Amniotic epithelial cell (primary cell): ENCODE measurements at regions not wholly inside any gene's neighbourhood (a gene's known extent, or its start where the extent isn't known, plus 50 kb on each side); places are given as distances from the start of the nearest gene placed in this dataset.
"Not testable (repeated sequence)": the region's sequence is repeated elsewhere in the genome, so short reads cannot be mapped to it uniquely, and the experiment has no call there.

Source experiments
- DNase-seq: peaks from one replicate; pipeline ENCODE4 v3.0.0-alpha.2; 2010; ENCODE audit warnings: low read depth

DNA sequence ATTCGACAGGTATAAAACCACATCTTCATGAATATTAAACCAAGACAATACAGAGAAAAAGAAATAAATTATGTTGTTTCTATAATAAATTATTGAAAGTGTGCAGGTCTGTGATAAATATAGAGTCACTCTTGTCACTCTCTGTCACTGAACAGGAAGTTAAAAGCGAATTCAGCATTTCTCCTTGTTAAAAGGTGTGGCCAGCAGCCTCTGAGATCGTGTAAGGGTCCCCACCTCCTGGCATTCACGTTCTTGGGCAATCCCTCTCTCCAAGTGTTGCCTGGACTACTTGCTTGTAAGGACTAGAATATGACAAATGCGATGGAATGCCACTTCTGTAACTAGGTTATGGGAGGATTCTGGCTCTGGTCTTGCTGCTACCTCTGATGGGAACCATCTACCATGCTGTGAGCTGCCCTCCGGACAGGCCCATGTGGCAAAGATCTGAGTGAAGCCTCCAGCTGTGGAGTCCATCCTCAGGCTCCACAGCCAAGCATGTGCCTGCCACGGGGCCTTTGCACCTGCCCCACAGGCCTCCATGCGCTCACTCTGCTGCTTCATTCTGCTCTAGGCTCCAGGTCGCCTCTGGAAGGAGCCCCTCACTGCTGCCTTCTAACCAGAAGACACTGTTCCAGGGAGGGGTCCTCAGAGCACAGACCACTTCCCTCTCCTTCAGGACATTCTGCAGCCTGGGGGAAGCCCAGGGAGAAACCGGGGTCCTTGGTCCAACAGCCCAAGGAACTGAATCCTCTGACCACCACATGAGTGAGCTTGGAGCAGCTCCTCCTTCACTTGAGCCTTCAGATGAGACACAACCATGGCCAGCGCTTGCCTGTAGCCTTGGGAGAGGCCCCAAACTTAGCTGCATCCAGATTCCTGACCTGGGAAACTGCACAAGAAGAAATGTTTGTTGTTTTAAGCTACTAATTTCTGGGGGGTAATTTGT, 202.9 kb upstream of the HDAC4 start:
- DNase-seq, result no peak

DNA sequence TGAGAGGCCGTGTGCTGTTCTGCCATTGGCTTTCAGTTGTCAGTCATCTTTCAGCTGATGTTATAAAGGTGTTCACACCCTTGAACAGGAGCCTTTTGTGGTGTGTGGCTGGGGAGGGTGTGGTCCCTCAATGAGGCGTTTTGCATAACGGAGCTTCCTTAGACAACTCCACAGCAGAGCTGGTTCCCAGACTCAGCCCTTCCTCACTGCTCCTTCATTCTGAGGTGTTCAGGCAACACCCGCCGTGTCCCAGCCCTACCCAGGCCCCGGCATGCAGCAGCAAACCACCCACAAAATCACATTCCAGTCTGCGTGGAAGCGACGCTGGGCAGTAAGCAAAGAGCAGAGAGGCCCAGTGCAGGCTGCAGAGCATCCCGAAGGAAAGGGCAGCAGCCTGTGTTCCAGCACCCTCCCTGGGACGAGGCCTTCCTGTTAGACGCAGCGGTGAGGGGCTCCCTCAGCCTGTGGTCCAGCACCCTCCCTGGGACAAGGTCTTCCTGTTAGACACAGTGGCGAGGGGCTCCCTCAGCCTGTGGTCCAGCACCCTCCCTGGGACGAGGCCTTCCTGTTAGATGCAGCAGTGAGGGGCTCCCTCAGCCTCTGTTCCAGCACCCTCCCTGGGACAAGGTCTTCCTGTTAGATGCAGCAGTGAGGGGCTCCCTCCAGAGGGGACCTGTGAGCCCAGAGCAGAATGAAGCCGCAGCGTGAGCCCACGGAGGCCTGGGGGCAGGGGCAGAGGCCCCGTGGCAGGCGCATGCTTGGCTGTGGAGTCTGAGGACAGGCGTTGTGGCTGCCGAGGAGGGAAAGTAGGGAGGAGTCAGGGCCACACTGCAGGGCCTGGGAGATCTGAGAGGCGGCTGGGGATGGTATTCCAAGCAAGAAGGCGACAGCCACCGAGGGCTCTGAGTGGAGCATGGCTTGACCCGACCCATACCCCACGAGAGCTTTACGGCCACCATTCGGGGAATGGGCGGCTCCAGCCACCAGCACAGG, 201.8 kb upstream of the HDAC4 start:
- DNase-seq, result no peak

DNA sequence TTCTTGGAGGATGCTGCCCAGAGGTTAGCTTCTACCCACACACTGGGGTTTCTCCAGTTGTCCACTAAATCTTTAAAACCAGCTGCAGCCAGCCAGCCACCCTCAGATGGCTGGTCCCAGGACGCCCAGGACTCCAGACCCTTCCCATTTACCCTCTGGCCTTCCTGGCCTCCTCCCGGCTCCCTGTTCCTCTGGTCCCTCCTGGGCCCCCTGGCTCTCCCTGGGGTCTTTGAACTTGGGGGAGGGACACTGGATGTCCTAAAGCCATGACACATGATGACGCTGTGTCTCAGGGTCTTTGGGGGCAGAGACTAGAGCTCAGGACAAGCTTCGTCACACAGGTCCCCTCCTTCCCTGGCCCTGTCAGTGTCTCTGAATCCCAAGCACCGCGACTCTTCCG, 201.1 kb upstream of the HDAC4 start:
- DNase-seq, result no peak

- DNase-seq, result no peak
Measured at GRCh38 chr2:239601201-239601851, 200.5 kb upstream of the HDAC4 start.

- no peak for DNase-seq
Measured at GRCh38 chr2:239600650-239601049, 199.8 kb upstream of the HDAC4 start.

DNA sequence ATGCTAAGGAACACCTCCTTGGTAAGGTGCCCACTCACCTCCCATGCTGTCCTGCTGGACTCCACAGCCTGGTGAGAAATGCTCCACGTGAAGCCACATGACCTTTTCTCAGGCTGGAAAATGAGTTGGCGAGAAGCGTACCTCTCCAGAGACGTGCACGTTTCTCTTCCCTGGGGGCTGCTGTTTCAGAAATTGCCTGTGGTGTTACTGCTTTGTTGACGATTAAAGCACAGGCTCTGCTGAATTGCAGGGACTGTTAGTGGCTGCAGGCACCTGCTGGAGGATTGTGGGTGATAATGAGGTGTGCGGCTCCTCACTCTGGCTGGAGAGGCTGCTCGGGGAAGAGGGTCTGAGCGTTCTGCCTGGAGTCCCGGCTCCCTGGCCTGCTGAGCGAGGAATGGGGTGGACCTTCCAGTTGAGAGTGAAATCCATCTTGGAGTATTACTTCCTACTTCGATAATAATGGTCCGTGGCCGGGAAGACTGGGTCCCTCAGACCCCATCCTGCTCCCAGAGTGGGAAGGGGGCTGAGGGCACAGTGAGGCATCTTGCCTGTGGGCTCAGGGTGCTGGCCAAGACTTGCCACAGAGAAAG, 199.3 kb upstream of the HDAC4 start:
- DNase-seq, result no peak

DNA sequence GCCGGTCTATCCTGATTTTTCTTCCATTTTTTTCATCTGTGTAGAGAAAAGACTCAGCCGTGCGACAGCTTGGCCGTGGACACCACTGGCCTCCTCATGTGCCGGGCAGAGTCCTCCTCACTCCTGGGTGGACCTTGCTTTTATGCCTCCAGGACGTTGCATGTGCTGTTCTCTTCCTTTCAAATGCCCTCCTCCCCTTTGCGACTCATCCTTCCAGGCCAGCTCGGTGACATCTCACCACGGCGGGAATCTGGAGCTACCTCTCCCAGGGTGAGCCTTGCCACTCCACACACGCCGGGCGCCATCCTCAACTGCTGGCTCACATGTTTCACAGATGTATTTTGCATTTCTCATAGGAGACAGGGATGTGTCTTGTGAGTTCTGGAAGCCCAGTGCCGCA, 198.5 kb upstream of the HDAC4 start:
- DNase-seq, result no peak

- DNase-seq, result no peak
Measured at GRCh38 chr2:239598732-239599090, 197.9 kb upstream of the HDAC4 start.

DNA sequence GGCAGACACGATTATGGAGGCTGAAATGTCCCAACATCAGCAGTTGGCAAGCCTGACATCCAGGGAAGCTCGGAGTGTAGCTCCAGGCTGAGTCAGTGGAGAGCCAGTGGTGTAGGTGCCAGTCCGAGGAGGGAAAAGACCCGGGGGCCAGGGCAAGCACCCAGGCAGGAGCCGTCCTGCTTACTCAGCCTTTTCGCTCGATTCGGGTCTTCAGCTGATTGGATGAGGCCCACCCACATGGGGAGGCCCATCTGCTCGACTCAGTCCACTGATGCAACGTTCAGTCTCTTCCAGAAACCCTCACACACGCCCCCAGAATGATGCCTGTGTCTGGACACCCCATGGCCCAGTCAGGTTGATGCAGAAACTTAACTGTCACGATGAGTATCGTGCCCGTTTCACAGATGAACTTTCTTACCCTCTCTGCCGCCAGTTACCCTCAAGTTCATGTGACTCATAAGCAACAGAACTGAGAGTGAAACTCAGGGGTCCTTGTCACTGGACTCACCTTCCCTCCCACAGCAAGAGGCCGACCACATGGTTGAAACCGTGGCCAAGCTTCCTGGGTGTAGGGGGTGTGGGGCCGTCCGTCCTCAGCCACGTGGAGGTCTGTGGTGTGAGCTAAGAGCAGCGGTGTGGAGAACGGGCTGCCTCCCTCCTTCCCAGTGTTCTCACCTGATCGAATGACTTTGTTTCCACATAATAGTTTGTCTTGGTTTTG, 197.4 kb upstream of the HDAC4 start:
- DNase-seq, result no peak

DNA sequence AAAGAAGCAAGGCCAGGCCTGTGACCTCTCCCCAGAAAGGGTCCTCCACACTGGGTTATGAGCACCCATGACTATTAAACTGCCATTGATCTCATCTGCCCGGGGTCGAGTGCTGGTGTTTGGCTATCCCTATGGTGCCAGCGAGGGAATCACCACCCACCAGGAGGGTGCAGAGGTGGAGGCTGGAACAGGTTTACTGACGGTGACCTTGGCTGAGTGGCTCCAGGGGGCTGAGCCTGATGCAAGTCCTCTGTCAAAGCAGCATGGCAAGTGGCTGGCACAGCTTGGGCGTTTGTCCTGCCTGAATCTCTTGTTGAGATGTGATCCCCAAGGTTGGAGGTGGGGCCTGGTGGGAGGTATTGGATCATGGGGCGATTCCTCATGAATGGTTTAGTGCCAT, 196.4 kb upstream of the HDAC4 start:
- no peak for DNase-seq

- DNase-seq, result no peak
Measured at GRCh38 chr2:239596792-239597191, 196.0 kb upstream of the HDAC4 start.

DNA sequence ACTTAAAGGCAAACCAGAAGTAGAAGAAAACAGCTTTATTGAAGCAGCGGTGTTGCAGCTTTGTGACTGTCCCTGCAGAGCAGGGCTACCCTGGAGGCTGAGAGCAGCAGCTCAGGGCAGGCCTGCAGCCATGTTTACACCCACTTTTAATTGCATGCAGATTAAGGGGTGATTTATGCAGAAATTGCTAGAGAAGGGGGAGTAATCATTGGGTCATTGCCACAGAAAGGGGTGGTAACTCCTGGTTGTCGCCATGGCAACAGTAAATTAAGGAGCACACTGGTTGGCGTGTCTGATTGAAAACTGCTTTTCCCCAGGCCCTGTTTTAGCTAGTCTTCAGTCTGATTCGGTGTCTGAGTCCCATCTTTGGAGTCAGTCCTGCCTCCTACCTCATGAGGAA, 195.4 kb upstream of the HDAC4 start:
- DNase-seq, result no peak

DNA sequence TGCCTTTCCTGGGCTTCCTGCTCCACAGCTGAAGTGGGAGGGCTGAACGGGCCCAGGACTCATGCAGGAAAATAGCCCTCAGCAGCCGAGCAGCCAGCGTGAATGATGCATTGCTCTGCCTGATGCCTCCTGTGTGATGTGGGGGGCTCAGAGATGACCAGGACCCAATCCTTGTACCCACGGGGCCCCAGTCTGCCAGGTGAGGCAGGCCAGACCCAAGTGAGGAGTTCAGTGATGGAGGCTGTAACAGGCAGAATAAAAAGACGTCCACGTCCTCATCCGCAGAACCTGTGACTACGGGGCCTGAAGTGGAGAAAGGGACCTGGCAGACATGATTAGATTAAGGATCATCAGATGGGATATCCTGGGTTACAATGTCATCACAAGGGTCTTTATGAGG, 194.9 kb upstream of the HDAC4 start:
- no peak for DNase-seq

GRCh38 chr2:239594772-239595608, 194.2 kb upstream of the HDAC4 start:
- no peak for DNase-seq

GRCh38 chr2:239594019-239594771, 193.4 kb upstream of the HDAC4 start:
- DNase-seq, result no peak

- no peak for DNase-seq
Measured at GRCh38 chr2:239593455-239593854, 192.6 kb upstream of the HDAC4 start.

DNA sequence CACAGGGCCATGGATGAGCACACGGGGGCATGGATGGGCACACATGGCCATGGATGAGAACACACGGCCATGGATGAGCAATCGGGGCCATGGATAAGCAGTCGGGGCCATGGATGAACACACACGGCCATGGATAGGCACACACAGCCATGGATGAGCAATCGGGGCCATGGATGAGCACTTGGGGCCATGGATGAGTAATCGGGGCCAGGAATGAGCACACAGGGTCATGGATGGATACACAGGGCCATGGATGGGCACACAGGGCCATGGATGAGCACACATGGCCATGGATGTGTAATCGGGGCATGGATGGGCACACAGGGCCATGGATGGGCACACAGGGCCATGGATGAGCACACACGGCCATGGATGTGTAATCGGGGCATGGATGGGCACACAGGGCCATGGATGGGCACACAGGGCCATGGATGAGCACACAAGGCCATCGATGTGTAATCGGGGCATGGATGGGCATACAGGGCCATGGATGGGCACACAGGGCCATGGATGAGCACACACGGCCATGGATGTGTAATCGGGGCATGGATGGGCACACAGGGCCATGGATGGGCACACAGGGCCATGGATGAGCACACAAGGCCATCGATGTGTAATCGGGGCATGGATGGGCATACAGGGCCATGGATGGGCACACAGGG, 191.9 kb upstream of the HDAC4 start:
- DNase-seq, result not testable (repeated sequence)

- DNase-seq, result no peak
Measured at GRCh38 chr2:239590995-239591915, 190.4 kb upstream of the HDAC4 start.
